ENCODE measurements at regions not wholly inside any gene's neighbourhood (a gene's known extent, or its start where the extent isn't known, plus 50 kb on each side); places are given as distances from the start of the nearest gene placed in this dataset.

- no peak overlapping the region for H3K27ac ChIP-seq
- TF ChIP-seq CTCF (IDR thresholded peaks at IDR 0.05; ENCODE audit: low read depth, low read length, missing control alignments), result no peak
- no peaks in the 10 kb centered on the region for H3K27me3 ChIP-seq (replicated peaks)
- no peak for DNase-seq
- in situ Hi-C loops (cut with HindIII; ENCODE audit: low pct_ligation_motif_present, low sequenced_read_pairs), result no loop called here
- no peaks in the 10 kb centered on the region for H3K36me3 ChIP-seq (replicated peaks)
- H3K4me3 ChIP-seq (ENCODE audit: low read depth, low read length), result no peak overlapping the region
Measured at GRCh38 chr7:149367418-149368180, 93.3 kb downstream of the ZNF777 start.

- no peak overlapping the region for H3K4me3 ChIP-seq (ENCODE audit: low read depth, low read length)
- H3K27ac ChIP-seq, result no peak overlapping the region
- in situ Hi-C loops (cut with HindIII; ENCODE audit: low pct_ligation_motif_present, low sequenced_read_pairs), result no loop called here
- DNase-seq, result no peak
- H3K36me3 ChIP-seq (replicated peaks), result no peaks in the 10 kb centered on the region
- TF ChIP-seq CTCF (IDR thresholded peaks at IDR 0.05; ENCODE audit: low read depth, low read length, missing control alignments), result no peak
- H3K27me3 ChIP-seq (replicated peaks), result no peaks in the 10 kb centered on the region
Measured at GRCh38 chr7:149369497-149369896, 91.4 kb downstream of the ZNF777 start.

- Histone ChIP-seq H3K27ac (no peak overlapping the region), H3K27me3 (replicated peaks) (no peaks in the 10 kb centered on the region), H3K36me3 (replicated peaks) (no peaks in the 10 kb centered on the region), H3K4me3 (ENCODE audit: low read depth, low read length) (no peak overlapping the region)
- DNase-seq, result no peak
- no peak for TF ChIP-seq CTCF (IDR thresholded peaks at IDR 0.05; ENCODE audit: low read depth, low read length, missing control alignments)
- in situ Hi-C loops (cut with HindIII; ENCODE audit: low pct_ligation_motif_present, low sequenced_read_pairs), result no loop called here
Measured at GRCh38 chr7:149370790-149371189, 90.1 kb downstream of the ZNF777 start.

GRCh38 chr7:149373089-149373488 is 87.8 kb downstream of the ZNF777 start:
- in situ Hi-C loops (cut with HindIII; ENCODE audit: low pct_ligation_motif_present, low sequenced_read_pairs), result no loop called here
- no peaks in the 10 kb centered on the region for H3K36me3 ChIP-seq (replicated peaks)
- H3K4me3 ChIP-seq (ENCODE audit: low read depth, low read length), result no peak overlapping the region
- H3K27ac ChIP-seq, result no peak overlapping the region
- no peak for TF ChIP-seq CTCF (IDR thresholded peaks at IDR 0.05; ENCODE audit: low read depth, low read length, missing control alignments)
- no peak for DNase-seq
- H3K27me3 ChIP-seq (replicated peaks), result no peaks in the 10 kb centered on the region

- in situ Hi-C loops (cut with HindIII; ENCODE audit: low pct_ligation_motif_present, low sequenced_read_pairs), result no loop called here
- Histone ChIP-seq H3K36me3 (replicated peaks) (no peaks in the 10 kb centered on the region), H3K27me3 (replicated peaks) (no peaks in the 10 kb centered on the region), H3K4me3 (ENCODE audit: low read depth, low read length) (no peak overlapping the region), H3K27ac (no peak overlapping the region)
- DNase-seq, result no peak
- no peak for TF ChIP-seq CTCF (IDR thresholded peaks at IDR 0.05; ENCODE audit: low read depth, low read length, missing control alignments)
Measured at GRCh38 chr7:149375234-149376008, 85.4 kb downstream of the ZNF777 start.

All from brain microvascular endothelial cell (primary cell).